HCT116 (cell line): ENCODE measurements at regions not wholly inside any gene's neighbourhood (a gene's known extent, or its start where the extent isn't known, plus 50 kb on each side); places are given as distances from the start of the nearest gene placed in this dataset.

ENCODE experiments used
- ATAC-seq: fragments of 200-7000 bp; cut with Tn5 transposase; 2 replicates; pipeline ENCODE4 v1.9.1; 2020; ENCODE audit warnings: mild to moderate bottlenecking, moderate library complexity
- BruUV-seq: library from RNA; stranded (reverse); fragments of 400-500 nt; replicated peaks from 2 replicates; lab custom pipeline; 2021; lab: Mats Ljungman, UMichigan
- CTCF ChIA-PET: fragments of 300-600 bp; sonication (Branson Sonifier 250); formaldehyde crosslinking; loops from one replicate; lab custom pipeline; 2021; ENCODE audit warnings: antibody characterized with exemption; lab: Charles Lee
- POLR2A ChIA-PET: fragments of 300-600, 350-600 bp; sonication (Branson Sonifier 250); formaldehyde crosslinking; loops from one replicate; lab custom pipeline; 2021; ENCODE audit warnings: antibody characterized with exemption; lab: Charles Lee
- RAD21 ChIA-PET, 2 experiments: fragments of 300-600 bp; sonication (Branson Sonifier 250); formaldehyde crosslinking; loops; one replicate each; lab custom pipeline; 2023; ENCODE audit warnings: low total read pairs in 2 of 2; ENCODE audit not compliant: uncharacterized antibody in 2 of 2, unreplicated experiment in 2 of 2, low non-redundant PET in 1 of 2; lab: Charles Lee
- DNase-seq: peaks from one replicate; pipeline ENCODE4 v3.0.0-alpha.2; 2010; ENCODE audit warnings: low read depth, low spot score
- H2AFZ ChIP-seq: fragments of 200-600 bp; shearing (Covaris generic), sonication (generic); 2 replicates; pipeline ENCODE4 v1.6.1; 2017; ENCODE audit warnings: low read depth, mixed run types, mixed read lengths, antibody characterized with exemption, low read length; ENCODE audit not compliant: poor library complexity, severe bottlenecking
- H3K27ac ChIP-seq: 2 replicates; pipeline ENCODE4 v1.5.1; 2012; ENCODE audit warnings: low read depth, low read length
- H3K27me3 ChIP-seq: fragments of 200-600 bp; sonication (generic); 2 replicates; pipeline ENCODE4 v1.6.1; 2016; ENCODE audit warnings: mixed run types, low read length, mixed read lengths; ENCODE audit not compliant: insufficient read depth
- H3K36me3 ChIP-seq, 2 experiments: fragments of 200-500 bp in 1 of 2; fragments of 200-600 bp in 1 of 2; sonication (Bioruptor generic) in 1 of 2; sonication (generic) in 1 of 2; 2 replicates each; pipeline versions ENCODE4 v1.5.1 to v1.6.1; 2014 to 2016; ENCODE audit warnings: low read length in 2 of 2, inconsistent platforms in 1 of 2, mixed read lengths in 1 of 2, mixed run types in 1 of 2; ENCODE audit not compliant: insufficient read depth in 2 of 2, control insufficient read depth in 1 of 2
- H3K4me1 ChIP-seq, 2 experiments: fragments of 200-600 bp in 1 of 2; sonication (generic) in 1 of 2; 2 replicates each; pipeline versions ENCODE4 v1.5.1 to v1.6.1; 2012 to 2017; ENCODE audit warnings: low read length in 2 of 2, inconsistent platforms in 1 of 2, mild to moderate bottlenecking in 1 of 2, mixed read lengths in 1 of 2, mixed run types in 1 of 2, moderate library complexity in 1 of 2; ENCODE audit not compliant: insufficient read depth in 2 of 2, control insufficient read depth in 1 of 2
- H3K4me2 ChIP-seq: fragments of 200-600 bp; sonication (generic); 2 replicates; pipeline ENCODE4 v1.6.1; 2017; ENCODE audit warnings: mixed run types, low read length, mixed read lengths
- H3K4me3 ChIP-seq, 2 experiments: fragments of 200-600 bp in 1 of 2; sonication (generic) in 1 of 2; replicated peaks in 1 of 2; 2 replicates each; pipeline ENCODE4 v1.5.1; 2011 to 2016; ENCODE audit warnings: low read length in 2 of 2, control low read depth in 1 of 2, low read depth in 1 of 2, mild to moderate bottlenecking in 1 of 2, mixed read lengths in 1 of 2, mixed run types in 1 of 2
- H3K79me2 ChIP-seq: fragments of 200-600 bp; sonication (generic); 2 replicates; pipeline ENCODE4 v1.6.1; 2017; ENCODE audit warnings: mild to moderate bottlenecking, mixed run types, low read length, moderate library complexity, mixed read lengths; ENCODE audit not compliant: insufficient read depth
- H3K9ac ChIP-seq: fragments of 200-600 bp; sonication (generic); 2 replicates; pipeline ENCODE4 v1.6.1; 2016; ENCODE audit warnings: low read length, mixed read lengths
- H3K9me2 ChIP-seq: fragments of 200-600 bp; sonication (generic), shearing (Covaris generic); 2 replicates; pipeline ENCODE4 v1.6.1; 2017; ENCODE audit warnings: mixed run types, mild to moderate bottlenecking, moderate library complexity; ENCODE audit not compliant: insufficient read depth
- H3K9me3 ChIP-seq, 2 experiments: fragments of 200-500 bp in 1 of 2; fragments of 200-600 bp in 1 of 2; sonication (Bioruptor generic) in 1 of 2; sonication (generic) in 1 of 2; 2 replicates each; pipeline ENCODE4 v1.6.1; 2014 to 2017; ENCODE audit warnings: low read length in 2 of 2, mixed read lengths in 2 of 2, inconsistent platforms in 1 of 2, low read depth in 1 of 2, mild to moderate bottlenecking in 1 of 2, mixed run types in 1 of 2, moderate library complexity in 1 of 2; ENCODE audit not compliant: control insufficient read depth in 1 of 2, insufficient read depth in 1 of 2
- H4K20me1 ChIP-seq: fragments of 200-600 bp; sonication (generic), shearing (Covaris generic); 2 replicates; pipeline ENCODE4 v1.6.1; 2017; ENCODE audit warnings: mixed run types, mild to moderate bottlenecking, moderate library complexity; ENCODE audit not compliant: insufficient read depth
- CEBPB ChIP-seq: IDR thresholded peaks from 2 replicates; pipeline ENCODE4 v1.6.1; 2012; ENCODE audit warnings: low read depth
- EGR1 ChIP-seq: IDR thresholded peaks from 2 replicates; pipeline ENCODE4 v1.6.1; 2012; ENCODE audit warnings: low read depth
- EZH2phosphoT487 ChIP-seq: fragments of 200-600 bp; IDR thresholded peaks from 2 replicates; pipeline ENCODE4 v1.6.1; 2018; ENCODE audit warnings: antibody characterized with exemption, borderline replicate concordance
- FOSL1 ChIP-seq: IDR thresholded peaks from 2 replicates; pipeline ENCODE4 v1.6.1; 2012; ENCODE audit warnings: low read depth
- JUND ChIP-seq: IDR thresholded peaks from 2 replicates; pipeline ENCODE4 v1.6.1; 2012
- POLR2AphosphoS5 ChIP-seq: IDR thresholded peaks from 2 replicates; pipeline ENCODE4 v1.6.1; 2011; ENCODE audit warnings: mild to moderate bottlenecking, low read depth, low read length, moderate library complexity
- RAD21 ChIP-seq: IDR thresholded peaks from 2 replicates; pipeline ENCODE4 v1.6.1; 2012; ENCODE audit warnings: low read depth, mild to moderate bottlenecking
- SIN3A ChIP-seq: IDR thresholded peaks from 2 replicates; pipeline ENCODE4 v1.6.1; 2012; ENCODE audit warnings: low read depth
- SP1 ChIP-seq: IDR thresholded peaks from 2 replicates; pipeline ENCODE4 v1.6.1; 2012; ENCODE audit warnings: low read depth
- SRF ChIP-seq: IDR thresholded peaks from 2 replicates; pipeline ENCODE4 v1.6.1; 2012; ENCODE audit warnings: low read depth
- YY1 ChIP-seq: IDR thresholded peaks from 2 replicates; pipeline ENCODE4 v1.6.1; 2011; ENCODE audit warnings: low read length, low read depth, moderate library complexity, mild to moderate bottlenecking; ENCODE audit not compliant: insufficient replicate concordance; ENCODE audit errors: extremely low read depth
- ZFX ChIP-seq: fragments of 450-650 bp; IDR thresholded peaks from 2 replicates; pipeline ENCODE4 v1.6.1; 2017
- ZNF274 ChIP-seq: fragments of 200-500 bp; sonication (Bioruptor generic); IDR thresholded peaks from 2 replicates; pipeline ENCODE4 v1.6.1; 2014; ENCODE audit warnings: mild to moderate bottlenecking, low read depth, low read length, inconsistent platforms
- intact Hi-C: fragments of 100-400 bp; cut with micrococcal nuclease; formaldehyde crosslinking; loops from 2 replicates; pipeline ENCODE4 v1.10.0; 2022
- TF ChIP-seq, protein P1 (sequence below): IDR thresholded peaks from 2 replicates; pipeline ENCODE4 v1.6.1; 2012; ENCODE audit warnings: low read depth
- TF ChIP-seq, protein P2 (sequence below): IDR thresholded peaks from 2 replicates; pipeline ENCODE4 v1.6.1; 2011; ENCODE audit warnings: mild to moderate bottlenecking, low read length, moderate library complexity; ENCODE audit not compliant: insufficient replicate concordance; ENCODE audit errors: extremely low read depth
- TF ChIP-seq, protein P3 (sequence below): IDR thresholded peaks from 2 replicates; pipeline ENCODE4 v1.6.1; 2012
- TF ChIP-seq, protein P4 (sequence below): IDR thresholded peaks from 2 replicates; pipeline ENCODE4 v1.6.1; 2012
- TF ChIP-seq, protein P5 (sequence below), 3 experiments: fragments of 200-600 bp in 1 of 3; sonication (generic) in 1 of 3; IDR thresholded peaks in 2 of 3; conservative IDR thresholded peaks in 1 of 3; 2 replicates each; pipeline ENCODE4 v1.5.1; 2012 to 2017; ENCODE audit warnings: low read depth in 2 of 3, low read length in 2 of 3, antibody characterized with exemption in 1 of 3, borderline replicate concordance in 1 of 3, control low read depth in 1 of 3, mild to moderate bottlenecking in 1 of 3, mixed read lengths in 1 of 3, mixed run types in 1 of 3, moderate library complexity in 1 of 3; ENCODE audit not compliant: insufficient read depth in 1 of 3

DNA sequence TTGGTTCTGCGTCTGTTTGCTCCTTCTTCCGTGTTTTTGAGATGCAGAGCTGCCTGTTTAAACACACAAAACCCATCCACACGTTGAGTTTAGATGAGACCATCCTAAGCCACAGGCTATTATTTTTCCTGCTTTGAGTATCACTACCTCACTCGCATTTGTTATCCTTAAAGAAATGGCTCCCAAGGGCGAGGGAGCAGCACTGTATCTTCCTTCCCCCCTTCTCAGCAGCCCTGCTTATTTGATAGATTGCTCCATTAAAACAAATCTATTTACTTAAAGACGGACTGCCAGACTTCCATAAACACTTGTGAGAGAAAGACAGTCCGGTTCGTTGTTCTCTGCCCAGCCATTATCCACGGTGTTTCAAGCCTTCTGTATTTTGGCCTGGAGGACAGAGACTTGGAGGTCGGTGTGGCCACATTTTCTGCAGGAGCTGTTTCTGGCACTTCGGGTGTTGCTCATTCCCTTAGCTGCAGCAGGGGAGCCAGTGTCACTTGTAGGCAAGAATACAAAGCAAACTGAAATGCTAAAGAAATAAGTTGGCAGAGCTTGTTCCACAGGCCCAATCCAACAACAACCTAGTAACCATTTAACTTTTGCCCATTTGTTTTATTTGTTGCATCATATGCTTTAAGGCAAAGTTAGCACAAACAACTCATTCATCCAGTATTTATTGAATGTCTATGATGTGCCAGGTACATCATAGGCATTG is 275.4 kb downstream of the TTC6 start:
- no peaks in the 10 kb centered on the region for H4K20me1 ChIP-seq
- H3K36me3 ChIP-seq, result no peaks in the 10 kb centered on the region
- H3K9me2 ChIP-seq, result no peaks in the 10 kb centered on the region
- H3K4me3 ChIP-seq, result no peak overlapping the region
- no peaks in the 10 kb centered on the region for H3K9me3 ChIP-seq
- no peaks in the 10 kb centered on the region for H3K27me3 ChIP-seq
- TF ChIP-seq CEBPB, result no peak
- no peak for TF ChIP-seq ZNF274
- TF ChIP-seq SIN3A, result no peak
- TF ChIP-seq, protein P1, sequence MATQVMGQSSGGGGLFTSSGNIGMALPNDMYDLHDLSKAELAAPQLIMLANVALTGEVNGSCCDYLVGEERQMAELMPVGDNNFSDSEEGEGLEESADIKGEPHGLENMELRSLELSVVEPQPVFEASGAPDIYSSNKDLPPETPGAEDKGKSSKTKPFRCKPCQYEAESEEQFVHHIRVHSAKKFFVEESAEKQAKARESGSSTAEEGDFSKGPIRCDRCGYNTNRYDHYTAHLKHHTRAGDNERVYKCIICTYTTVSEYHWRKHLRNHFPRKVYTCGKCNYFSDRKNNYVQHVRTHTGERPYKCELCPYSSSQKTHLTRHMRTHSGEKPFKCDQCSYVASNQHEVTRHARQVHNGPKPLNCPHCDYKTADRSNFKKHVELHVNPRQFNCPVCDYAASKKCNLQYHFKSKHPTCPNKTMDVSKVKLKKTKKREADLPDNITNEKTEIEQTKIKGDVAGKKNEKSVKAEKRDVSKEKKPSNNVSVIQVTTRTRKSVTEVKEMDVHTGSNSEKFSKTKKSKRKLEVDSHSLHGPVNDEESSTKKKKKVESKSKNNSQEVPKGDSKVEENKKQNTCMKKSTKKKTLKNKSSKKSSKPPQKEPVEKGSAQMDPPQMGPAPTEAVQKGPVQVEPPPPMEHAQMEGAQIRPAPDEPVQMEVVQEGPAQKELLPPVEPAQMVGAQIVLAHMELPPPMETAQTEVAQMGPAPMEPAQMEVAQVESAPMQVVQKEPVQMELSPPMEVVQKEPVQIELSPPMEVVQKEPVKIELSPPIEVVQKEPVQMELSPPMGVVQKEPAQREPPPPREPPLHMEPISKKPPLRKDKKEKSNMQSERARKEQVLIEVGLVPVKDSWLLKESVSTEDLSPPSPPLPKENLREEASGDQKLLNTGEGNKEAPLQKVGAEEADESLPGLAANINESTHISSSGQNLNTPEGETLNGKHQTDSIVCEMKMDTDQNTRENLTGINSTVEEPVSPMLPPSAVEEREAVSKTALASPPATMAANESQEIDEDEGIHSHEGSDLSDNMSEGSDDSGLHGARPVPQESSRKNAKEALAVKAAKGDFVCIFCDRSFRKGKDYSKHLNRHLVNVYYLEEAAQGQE, result no peak
- no peak for TF ChIP-seq RAD21
- TF ChIP-seq EZH2phosphoT487, result no peak
- TF ChIP-seq ZFX, result no peak
- no peak for TF ChIP-seq POLR2AphosphoS5
- TF ChIP-seq, protein P2, sequence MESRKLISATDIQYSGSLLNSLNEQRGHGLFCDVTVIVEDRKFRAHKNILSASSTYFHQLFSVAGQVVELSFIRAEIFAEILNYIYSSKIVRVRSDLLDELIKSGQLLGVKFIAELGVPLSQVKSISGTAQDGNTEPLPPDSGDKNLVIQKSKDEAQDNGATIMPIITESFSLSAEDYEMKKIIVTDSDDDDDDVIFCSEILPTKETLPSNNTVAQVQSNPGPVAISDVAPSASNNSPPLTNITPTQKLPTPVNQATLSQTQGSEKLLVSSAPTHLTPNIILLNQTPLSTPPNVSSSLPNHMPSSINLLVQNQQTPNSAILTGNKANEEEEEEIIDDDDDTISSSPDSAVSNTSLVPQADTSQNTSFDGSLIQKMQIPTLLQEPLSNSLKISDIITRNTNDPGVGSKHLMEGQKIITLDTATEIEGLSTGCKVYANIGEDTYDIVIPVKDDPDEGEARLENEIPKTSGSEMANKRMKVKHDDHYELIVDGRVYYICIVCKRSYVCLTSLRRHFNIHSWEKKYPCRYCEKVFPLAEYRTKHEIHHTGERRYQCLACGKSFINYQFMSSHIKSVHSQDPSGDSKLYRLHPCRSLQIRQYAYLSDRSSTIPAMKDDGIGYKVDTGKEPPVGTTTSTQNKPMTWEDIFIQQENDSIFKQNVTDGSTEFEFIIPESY, result no peak
- TF ChIP-seq, protein P3, sequence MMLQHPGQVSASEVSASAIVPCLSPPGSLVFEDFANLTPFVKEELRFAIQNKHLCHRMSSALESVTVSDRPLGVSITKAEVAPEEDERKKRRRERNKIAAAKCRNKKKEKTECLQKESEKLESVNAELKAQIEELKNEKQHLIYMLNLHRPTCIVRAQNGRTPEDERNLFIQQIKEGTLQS, result no peak
- no peak for TF ChIP-seq JUND
- no peak for TF ChIP-seq SRF
- no peak for TF ChIP-seq FOSL1
- TF ChIP-seq EGR1, result no peak
- TF ChIP-seq, protein P4, sequence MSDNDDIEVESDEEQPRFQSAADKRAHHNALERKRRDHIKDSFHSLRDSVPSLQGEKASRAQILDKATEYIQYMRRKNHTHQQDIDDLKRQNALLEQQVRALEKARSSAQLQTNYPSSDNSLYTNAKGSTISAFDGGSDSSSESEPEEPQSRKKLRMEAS, result no peak
- no peak for TF ChIP-seq SP1
- TF ChIP-seq YY1, result no peak
- TF ChIP-seq, protein P5, sequence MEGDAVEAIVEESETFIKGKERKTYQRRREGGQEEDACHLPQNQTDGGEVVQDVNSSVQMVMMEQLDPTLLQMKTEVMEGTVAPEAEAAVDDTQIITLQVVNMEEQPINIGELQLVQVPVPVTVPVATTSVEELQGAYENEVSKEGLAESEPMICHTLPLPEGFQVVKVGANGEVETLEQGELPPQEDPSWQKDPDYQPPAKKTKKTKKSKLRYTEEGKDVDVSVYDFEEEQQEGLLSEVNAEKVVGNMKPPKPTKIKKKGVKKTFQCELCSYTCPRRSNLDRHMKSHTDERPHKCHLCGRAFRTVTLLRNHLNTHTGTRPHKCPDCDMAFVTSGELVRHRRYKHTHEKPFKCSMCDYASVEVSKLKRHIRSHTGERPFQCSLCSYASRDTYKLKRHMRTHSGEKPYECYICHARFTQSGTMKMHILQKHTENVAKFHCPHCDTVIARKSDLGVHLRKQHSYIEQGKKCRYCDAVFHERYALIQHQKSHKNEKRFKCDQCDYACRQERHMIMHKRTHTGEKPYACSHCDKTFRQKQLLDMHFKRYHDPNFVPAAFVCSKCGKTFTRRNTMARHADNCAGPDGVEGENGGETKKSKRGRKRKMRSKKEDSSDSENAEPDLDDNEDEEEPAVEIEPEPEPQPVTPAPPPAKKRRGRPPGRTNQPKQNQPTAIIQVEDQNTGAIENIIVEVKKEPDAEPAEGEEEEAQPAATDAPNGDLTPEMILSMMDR (IDR thresholded peaks at IDR 0.05 in 2 of 3, conservative IDR thresholded peaks at IDR 0.05 in 1 of 3; ENCODE audit: borderline replicate concordance in 1 of 3, insufficient read depth in 1 of 3, low read depth in 2 of 3, low read length in 2 of 3), result no peak
- BruUV-seq, result no TSS peak
- POLR2A ChIA-PET, result no interaction called here
- no peaks in the 10 kb centered on the region for H3K79me2 ChIP-seq
- no peak for DNase-seq
- intact Hi-C loops, result loop anchor here (5.0 kb wide), 1 partner anchor 638 kb away; no protein-coding TSS in a partner anchor
- H3K9ac ChIP-seq, result no peak overlapping the region
- H3K4me1 ChIP-seq, result peaks cover 0 to 4% of the 10 kb centered on the region in 2 experiments; a peak in 3 of 4 replicates
- RAD21 ChIA-PET, result no interaction called here
- H3K27ac ChIP-seq, result no peak overlapping the region
- no peak for ATAC-seq
- H3K4me2 ChIP-seq, result no peak overlapping the region
- H2AFZ ChIP-seq, result no peak overlapping the region
- CTCF ChIA-PET, result no interaction called here
